ENCODE measurements at regions not wholly inside any gene's neighbourhood (a gene's known extent, or its start where the extent isn't known, plus 50 kb on each side); places are given as distances from the start of the nearest gene placed in this dataset.

- DNase-seq, result no peak
These were observed 997.3 kb downstream of the ARAP2 start for GRCh38 chr4:35247047-35247446.

- no peak for DNase-seq
These were observed 994.0 kb downstream of the ARAP2 start for GRCh38 chr4:35250331-35250730.

DNA sequence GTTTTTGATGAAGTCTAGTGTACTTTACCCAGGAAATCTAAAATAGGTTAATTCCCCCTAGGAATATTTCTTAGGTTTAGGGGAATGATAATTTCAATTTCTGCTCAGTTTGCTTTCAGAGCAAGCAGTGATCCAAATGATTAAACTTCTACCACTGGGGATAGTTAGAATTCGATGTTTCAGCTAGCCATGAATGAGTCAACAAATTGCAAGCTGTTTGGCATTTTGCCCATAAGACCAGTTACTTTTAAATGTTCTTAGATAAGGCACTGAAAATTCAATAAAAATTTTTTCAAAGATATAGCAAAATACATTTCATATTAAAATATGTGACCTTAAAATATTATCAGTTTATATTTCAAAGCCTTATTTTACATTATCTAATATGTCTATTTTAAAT, 993.6 kb downstream of the ARAP2 start:
- no peak for DNase-seq

DNA sequence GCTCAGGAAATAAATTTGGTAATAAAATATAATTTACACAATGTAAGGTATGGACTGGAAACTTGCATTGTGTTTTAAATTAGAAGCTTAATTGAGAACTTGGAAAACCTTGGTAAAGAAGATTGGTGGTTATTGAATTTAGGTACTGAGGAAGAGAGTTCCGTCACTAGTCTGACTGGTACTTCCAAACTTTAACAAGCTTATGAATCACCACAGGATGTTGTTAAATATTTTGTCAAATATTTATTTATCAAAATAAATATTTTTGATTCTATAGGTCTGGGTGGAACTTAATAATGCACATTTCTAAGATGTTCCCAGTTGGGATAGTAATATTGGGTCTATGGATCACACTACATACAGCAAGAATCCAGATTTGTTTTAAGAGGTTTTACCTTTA, 992.2 kb downstream of the ARAP2 start:
- no peak for DNase-seq

- DNase-seq, result no peak
These were observed 991.4 kb downstream of the ARAP2 start for GRCh38 chr4:35252866-35253265.

DNA sequence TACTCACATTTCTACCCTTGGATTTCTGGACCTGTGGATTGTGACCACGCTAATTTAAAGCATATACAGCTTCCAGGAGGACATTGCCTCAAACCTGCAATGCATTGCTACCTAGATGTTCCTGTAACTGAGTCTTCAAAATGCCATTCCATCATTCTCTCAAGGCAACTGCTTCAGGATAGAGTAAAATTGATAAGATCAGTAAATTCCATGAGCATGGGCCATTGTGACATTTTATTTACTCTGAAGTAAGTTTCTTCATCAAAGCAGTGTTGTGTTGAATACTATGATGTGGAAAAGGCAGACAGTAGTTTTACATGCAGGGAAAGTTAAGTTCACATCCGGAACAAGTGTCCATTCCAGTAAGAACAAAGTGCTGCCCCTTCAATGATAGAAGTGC, 991.0 kb downstream of the ARAP2 start:
- DNase-seq, result no peak

DNA sequence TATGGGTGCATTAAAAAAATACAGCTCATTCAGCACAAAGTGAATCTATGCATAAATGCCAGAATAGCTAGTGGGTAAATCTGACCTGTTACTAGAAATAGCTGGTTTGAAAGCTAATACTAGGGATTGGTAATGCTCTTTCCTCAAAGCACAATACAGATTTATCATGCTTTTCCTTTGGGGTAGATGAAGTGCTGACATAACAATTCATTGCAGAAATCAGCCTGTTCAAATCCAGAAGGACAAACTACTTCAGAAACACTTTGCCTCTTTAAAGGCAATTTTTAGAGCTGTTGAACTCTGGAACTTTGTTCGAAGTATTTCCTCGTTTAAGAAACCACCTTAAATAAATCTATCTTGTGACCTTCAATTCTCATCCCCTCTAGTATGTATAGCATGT, 957.9 kb downstream of the ARAP2 start:
- DNase-seq, result no peak

- no peak for DNase-seq
These were observed 943.1 kb downstream of the ARAP2 start for GRCh38 chr4:35300996-35301774.

- DNase-seq, result no peak
These were observed 928.9 kb downstream of the ARAP2 start for GRCh38 chr4:35315419-35315818.

DNA sequence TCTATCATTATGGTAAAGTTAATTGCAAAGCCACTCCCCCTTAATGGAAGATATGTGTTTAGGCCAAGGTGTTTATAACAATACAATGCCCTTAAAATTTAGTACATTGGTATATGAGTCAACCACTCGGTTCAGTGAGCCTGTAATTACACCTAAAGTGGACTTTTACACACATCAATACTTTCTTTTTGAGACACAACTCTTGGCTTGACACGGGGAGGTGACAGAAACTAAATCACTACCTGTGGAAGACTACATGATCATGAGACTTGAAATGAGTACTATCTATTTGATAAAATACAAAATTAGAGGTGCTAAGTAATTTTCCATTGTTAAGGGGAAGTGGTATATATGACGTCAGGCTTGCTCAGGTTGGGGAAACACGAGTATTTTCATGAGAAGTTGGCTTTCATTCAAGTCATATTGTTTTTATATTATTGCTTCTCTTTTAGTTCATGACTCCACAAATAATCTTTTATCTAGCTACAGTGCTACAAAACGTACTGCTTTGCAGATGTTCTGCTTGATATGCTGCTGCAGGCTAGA, 918.3 kb downstream of the ARAP2 start:
- DNase-seq, result no peak

DNA sequence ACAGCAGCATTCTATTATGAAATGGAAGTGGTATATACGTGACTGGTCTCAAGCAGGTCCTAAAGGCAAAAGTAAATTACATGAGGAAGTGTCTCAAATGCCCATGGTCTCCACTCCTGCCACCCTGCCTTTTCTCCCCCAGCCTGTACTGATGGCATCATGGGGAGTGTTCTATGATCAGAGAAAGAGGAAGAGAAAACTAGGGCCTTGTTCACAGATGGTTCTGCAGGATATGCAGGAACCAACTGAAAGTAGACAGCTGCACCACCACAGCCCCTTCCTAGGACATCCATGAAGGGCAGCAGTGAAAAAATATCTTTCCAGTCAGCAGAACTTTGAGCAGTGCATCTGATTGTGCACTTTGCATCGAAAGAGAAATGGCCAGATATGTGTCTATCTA, 901.5 kb downstream of the ARAP2 start:
- DNase-seq, result no peak

DNA sequence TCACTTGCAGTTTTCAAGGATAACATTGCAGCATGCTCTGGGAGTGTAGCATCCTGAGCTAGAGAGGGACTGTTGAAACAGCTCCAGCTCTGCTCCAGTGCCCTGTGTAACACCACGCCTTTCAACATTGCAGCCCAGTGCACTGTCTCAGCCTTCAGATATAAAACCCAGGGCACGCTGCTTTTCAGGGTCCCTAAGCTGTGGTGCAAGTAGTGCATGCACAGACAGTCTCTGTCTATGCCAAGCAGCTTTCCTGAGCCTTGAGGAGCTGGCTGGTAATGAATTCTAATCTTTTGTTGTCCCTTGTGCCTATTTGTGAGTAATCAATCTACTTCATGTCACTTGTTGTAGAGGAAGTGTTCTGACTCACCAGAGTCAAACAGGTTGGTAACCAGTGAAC, 897.0 kb downstream of the ARAP2 start:
- no peak for DNase-seq

GRCh38 chr4:35358001-35358584, 886.2 kb downstream of the ARAP2 start:
- no peak for DNase-seq

DNA sequence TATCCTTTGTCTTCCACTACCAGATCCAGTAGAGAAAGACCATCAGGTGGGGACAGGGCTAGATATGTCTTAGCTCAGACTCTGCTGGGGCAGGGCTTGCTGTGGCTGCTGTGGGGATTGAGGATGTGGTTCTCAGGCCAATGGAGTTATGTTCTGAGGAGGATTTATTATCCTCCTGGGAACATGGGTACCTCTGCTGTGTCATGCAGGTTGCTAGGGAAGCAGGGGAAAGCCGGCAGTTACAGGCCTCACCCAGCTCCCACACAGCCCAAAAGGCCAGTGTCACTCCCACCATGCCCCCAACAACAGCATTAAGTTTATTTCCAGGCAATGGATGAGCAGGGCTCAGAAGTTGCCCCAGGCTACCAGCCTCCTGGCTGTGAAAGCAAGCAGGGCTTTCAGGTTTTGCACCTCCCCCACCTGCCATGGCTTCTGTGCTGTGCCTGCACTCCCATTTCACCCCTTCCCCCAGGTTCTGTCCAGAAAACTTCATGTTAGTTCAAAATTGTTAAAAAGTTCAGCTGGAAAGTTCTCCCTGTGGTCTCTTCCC, 879.9 kb downstream of the ARAP2 start:
- DNase-seq, result no peak

DNA sequence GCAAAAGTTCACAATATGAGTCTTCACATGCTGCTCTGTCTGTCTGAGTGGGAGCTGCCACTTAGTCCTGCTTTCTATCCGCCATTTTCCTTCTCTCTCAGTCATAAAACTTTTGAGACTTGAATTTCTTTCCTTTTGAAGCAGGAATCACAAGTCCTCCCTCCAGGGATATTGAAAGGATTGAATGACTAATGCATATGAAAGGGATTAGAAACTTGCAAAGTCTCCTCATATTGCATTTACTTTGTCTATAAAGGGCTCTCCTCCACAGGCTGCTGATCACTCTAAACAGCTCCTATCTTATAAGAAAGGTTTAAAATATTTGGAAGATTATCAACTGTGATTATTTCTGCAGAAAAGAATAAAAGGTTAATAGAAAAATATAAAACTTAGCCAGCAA, 879.1 kb downstream of the ARAP2 start:
- DNase-seq, result no peak

GRCh38 chr4:35399912-35400311, 844.4 kb downstream of the ARAP2 start:
- no peak for DNase-seq

DNA sequence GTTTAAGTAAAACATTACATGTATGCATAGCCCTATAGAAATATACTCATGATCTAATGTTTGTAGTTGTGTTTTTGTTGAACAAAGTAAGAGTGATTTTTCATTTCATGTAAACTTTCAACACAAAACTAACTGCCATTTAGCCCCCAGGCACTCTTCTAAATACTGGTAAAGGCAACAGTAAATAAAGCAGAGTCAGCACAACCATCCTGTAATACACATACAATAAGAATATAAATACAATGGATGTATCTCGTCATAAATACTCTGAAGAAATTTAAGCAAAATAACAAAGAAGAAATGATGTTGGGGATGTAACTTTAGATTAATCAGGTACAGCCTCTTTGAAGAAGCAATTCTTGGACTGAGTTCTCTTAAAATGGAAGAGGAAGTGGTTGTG, 821.2 kb downstream of the ARAP2 start:
- DNase-seq, result no peak

DNA sequence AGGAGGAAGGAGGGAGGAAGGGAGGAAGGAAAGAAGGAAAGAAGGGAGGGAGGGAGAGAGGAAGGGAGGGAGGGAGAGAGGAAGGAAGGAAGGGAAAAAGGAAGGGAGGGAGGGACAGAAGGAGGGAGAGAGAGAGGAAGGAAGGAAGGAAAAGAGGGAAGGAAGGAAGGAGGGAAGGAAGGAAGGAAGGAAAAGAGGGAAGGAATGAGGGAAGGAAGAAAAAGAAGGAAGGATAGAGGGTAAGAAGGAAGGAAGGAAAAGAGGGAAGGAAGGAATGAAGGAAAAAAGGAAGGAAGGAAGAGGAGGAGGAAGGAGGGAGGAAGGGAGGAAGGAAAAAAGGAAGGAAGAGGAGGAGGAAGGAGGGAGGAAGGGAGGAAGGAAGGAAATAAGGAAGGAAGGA, 796.8 kb downstream of the ARAP2 start:
- no peak for DNase-seq

DNA sequence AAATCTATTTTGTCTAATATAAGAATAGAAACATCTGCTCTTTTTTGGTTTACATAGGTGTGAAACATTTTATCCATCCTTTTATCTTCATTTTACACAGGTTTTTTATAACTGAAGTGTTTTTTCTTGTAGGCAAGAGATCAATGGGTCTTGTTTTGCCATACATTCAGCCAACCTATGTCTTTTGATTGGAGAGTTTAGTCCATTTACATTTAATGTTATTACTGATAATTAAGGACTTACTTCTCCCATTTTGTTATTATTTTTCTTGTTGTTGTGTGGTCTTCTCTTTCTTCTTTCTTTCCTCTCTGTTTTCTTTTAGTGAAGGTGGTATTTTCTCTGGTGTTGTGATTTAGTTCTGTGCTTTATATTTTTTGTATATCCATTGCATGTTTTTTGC, 785.3 kb downstream of the ARAP2 start:
- no peak for DNase-seq

DNA sequence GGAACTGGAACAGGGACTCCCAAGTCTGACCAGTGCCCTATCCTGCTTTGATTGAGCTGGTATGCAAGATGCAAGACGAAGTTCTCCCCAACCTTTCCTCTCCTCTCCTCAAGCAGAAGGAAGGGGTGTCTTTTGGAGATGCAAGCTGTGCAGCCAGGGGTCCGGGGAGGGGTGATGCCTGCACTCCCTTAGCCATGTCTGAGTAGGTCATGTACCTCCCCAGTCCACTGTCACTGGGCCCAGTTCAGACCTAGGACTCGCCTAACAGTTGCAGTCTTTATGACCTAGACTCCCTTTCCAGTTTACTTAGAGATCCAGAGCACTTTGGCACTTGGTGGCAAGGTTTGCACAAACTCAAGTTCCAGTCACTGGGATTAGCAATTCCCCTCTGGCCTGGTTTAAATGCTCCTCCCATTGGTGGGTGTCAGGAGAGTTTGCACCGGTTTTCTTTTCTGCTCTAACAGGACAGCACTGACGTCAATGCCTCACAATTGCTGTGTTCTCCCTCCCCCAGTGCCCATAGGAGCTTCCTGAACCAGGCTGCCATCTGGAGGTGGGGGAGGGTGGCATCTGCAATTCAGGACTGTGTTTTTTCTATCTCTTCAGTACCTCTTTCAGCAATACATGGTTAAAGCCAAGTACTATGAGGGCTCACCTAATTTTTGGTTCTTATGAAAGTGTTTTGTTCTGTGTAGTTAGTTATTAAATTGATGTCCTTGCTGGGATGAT, 782.2 kb downstream of the ARAP2 start:
- DNase-seq, result no peak

- no peak for DNase-seq
These were observed 780.9 kb downstream of the ARAP2 start for GRCh38 chr4:35463251-35463952.

DNA sequence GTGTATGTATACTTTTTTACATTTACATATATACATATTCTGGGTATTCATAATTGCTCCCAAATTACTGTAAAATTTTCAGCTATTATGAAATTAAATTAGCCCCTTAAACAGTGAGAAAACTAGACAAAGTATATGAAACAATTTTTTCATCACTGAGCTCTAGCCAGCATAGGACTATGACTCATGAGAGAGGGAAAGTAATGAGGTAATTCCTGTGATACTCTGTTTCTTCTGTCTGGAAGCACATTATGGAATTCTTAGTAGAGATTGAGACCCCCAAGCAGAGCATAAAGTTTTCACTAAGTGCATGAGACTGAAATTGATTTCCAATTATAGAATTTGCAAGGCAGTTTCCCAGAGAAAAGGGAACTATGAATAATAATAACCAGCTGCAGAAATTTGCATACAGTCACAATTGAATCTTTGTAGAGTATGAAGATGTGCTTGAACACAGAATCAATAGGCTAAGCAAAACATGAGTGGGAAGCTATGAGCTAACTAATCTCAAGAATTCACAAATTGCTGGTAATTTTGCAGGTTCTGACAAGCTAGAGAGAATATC, 779.3 kb downstream of the ARAP2 start:
- DNase-seq, result peak in 1 of 3 donors; percentile 2

DNA sequence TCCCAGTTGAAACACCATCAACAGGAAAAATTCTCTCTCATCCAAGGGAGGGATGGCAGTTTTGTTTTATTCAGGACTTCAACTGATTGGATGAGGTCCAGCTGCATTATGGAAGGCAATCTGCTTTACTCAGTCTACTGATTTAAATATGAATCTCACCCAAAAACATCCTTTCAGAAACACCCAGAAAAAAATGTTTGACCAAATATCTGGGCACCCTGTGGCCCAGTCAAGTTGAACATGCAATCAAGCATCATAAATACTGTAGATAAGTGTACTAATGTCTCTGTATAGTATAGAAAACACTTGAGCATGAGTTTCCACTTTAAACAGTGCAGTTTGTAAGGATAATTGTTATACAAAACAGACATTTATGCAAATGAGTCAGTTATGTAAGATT, 753.2 kb downstream of the ARAP2 start:
- DNase-seq, result no peak

Data from suppressor macrophage treated with lipopolysaccharide for 1 hour (primary cell).